Suprapubic skin (tissue), 4 donors: ENCODE measurements at regions not wholly inside any gene's neighbourhood (a gene's known extent, or its start where the extent isn't known, plus 50 kb on each side); places are given as distances from the start of the nearest gene placed in this dataset.

ENCODE experiments used
- DNase-seq, 2 donors: peaks; one replicate each; pipeline ENCODE4 v3.0.0-alpha.2; 2019; ENCODE audit warnings: low spot score in 2 of 2
- H3K27ac ChIP-seq: fragments of 200-600 bp; sonication (generic); one replicate; pipeline ENCODE4 v1.5.1; 2019
- H3K27me3 ChIP-seq: fragments of 200-600 bp; sonication (generic); one replicate; pipeline ENCODE4 v1.5.1; 2019
- H3K36me3 ChIP-seq: fragments of 200-600 bp; sonication (generic); one replicate; pipeline ENCODE4 v1.5.1; 2019
- H3K4me1 ChIP-seq: fragments of 200-600 bp; sonication (generic); one replicate; pipeline ENCODE4 v1.5.1; 2019
- H3K4me3 ChIP-seq: fragments of 200-600 bp; sonication (generic); one replicate; pipeline ENCODE4 v1.5.1; 2019; ENCODE audit warnings: mild to moderate bottlenecking
- H3K9me3 ChIP-seq: fragments of 200-600 bp; sonication (generic); one replicate; pipeline ENCODE4 v1.5.1; 2019
- EP300 ChIP-seq: sonication (generic); formaldehyde crosslinking; IDR thresholded peaks from one replicate; pipeline ENCODE4 v1.6.1; 2017; ENCODE audit warnings: antibody characterized with exemption
- POLR2A ChIP-seq, 2 donors: fragments of 450-650 bp; IDR thresholded peaks; one replicate each; pipeline ENCODE4 v1.6.1; 2017; ENCODE audit warnings: antibody characterized with exemption in 2 of 2, mild to moderate bottlenecking in 2 of 2, moderate library complexity in 2 of 2
- POLR2AphosphoS5 ChIP-seq, 3 donors: sonication (generic); formaldehyde crosslinking; IDR thresholded peaks; one replicate each; pipeline ENCODE4 v1.6.1; 2017; ENCODE audit warnings: antibody characterized with exemption in 3 of 3
- WGBS: methylation state at CpG from one replicate; pipeline ENCODE4 v1.1.5; 2018; 5-methylcytosine and 5-hydroxymethylcytosine counted together
- TF ChIP-seq, protein P1 (sequence below), 2 donors: fragments of 200-600 bp in 1 of 2; fragments of 450-650 bp in 1 of 2; sonication (generic) in 1 of 2; IDR thresholded peaks; one replicate each; pipeline ENCODE4 v1.5.1; 2016 to 2019; ENCODE audit warnings: antibody characterized with exemption in 2 of 2, mild to moderate bottlenecking in 1 of 2, moderate library complexity in 1 of 2

DNA sequence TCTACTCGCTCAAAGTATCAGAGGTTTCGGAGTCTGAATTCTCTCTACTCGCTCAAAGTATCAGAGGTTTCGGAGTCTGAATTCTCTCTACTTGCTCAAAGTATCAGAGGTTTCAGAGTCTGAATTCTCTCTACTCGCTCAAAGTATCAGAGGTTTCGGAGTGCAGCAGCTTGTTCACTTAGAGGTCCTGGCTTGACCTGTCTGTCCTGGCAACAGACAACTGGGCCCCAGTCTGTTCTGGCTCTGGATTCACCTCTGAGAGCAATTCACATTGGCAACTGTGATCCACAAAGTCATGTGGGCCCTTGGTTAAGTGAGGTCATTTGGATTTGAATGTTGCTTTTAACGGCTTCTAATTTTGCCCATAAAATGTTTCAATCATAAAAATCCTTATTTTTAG lies 63.9 kb upstream of the ST8SIA6 start:
- no peaks in the 10 kb centered on the region for H3K27me3 ChIP-seq
- H3K36me3 ChIP-seq = no peaks in the 10 kb centered on the region
- H3K27ac ChIP-seq = no peak overlapping the region
- 95% methylated on average over 7 of the region's 7 CpGs for WGBS
- no peak for DNase-seq
- H3K4me3 ChIP-seq = no peak overlapping the region
- H3K4me1 ChIP-seq = no peaks in the 10 kb centered on the region
- H3K9me3 ChIP-seq = no peaks in the 10 kb centered on the region
- TF ChIP-seq POLR2AphosphoS5 (IDR thresholded peaks at IDR 0.05) (no peak), EP300 (no peak), POLR2A (IDR thresholded peaks at IDR 0.05) (no peak)
- TF ChIP-seq, protein P1, sequence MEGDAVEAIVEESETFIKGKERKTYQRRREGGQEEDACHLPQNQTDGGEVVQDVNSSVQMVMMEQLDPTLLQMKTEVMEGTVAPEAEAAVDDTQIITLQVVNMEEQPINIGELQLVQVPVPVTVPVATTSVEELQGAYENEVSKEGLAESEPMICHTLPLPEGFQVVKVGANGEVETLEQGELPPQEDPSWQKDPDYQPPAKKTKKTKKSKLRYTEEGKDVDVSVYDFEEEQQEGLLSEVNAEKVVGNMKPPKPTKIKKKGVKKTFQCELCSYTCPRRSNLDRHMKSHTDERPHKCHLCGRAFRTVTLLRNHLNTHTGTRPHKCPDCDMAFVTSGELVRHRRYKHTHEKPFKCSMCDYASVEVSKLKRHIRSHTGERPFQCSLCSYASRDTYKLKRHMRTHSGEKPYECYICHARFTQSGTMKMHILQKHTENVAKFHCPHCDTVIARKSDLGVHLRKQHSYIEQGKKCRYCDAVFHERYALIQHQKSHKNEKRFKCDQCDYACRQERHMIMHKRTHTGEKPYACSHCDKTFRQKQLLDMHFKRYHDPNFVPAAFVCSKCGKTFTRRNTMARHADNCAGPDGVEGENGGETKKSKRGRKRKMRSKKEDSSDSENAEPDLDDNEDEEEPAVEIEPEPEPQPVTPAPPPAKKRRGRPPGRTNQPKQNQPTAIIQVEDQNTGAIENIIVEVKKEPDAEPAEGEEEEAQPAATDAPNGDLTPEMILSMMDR (IDR thresholded peaks at IDR 0.05) = no peak

DNA sequence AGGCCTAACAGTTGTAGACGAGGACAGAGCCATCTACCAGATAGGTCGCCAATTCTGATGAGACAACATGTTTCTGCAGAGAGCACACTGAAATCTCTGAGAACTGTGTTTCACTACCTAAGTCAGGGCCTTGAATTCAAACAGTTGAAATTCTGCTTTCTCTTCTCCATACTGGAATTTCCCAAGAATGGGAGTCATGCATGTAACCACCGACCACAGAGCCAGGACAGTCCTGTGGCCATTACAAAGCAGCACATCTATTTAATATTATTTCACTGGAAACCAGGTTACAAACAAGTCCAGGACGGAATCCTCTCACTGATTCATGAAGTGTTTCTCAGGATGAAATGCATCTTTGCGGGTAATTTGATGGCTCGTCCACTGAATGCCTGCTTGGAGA lies 62.0 kb upstream of the ST8SIA6 start:
- WGBS = 90% methylated on average over 6 of the region's 6 CpGs

DNA sequence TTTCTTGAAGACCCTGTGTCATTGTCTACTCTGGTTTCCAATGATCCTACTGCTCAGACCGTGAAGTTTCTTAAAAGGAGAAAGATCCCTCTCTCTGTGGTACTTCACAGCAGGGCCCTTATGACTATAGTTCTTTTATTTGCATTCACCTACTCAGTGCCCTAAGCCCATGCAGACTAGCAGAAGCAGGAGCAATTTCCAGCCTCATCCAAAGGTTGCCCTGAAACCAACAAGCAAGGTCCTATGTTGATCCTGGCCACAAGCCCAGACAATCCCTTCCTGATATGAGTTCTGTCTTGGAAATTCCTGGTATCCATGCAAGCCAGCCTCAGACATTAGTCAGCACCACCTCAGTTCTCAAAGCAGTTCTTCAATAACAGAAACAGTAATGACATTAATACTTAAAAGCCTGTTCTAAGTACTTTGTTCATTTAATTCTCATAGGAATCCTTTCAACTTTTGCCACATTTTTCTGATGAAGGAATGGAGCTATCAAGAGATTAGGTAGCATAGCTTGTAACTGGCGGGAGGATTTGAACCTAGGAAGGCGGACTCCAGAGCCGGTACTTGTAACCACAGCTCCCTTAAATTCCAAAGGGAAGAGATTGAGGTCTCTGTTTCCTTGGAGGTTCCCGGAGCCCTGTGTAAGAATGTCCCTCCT lies 58.1 kb upstream of the ST8SIA6 start:
- no peak for TF ChIP-seq EP300
- TF ChIP-seq POLR2AphosphoS5 (IDR thresholded peaks at IDR 0.05) = no peak
- TF ChIP-seq, protein P1 (IDR thresholded peaks at IDR 0.05) = no peak
- no peak for TF ChIP-seq POLR2A (IDR thresholded peaks at IDR 0.05)
- DNase-seq = no peak
- 72% methylated on average over 5 of the region's 5 CpGs for WGBS

More for the DNA sequence above, 62.0 kb upstream of the ST8SIA6 start:
- no peaks in the 10 kb centered on the region for H3K9me3 ChIP-seq
- no peak for DNase-seq
- no peak for TF ChIP-seq POLR2A (IDR thresholded peaks at IDR 0.05)
- no peak for TF ChIP-seq EP300
- TF ChIP-seq POLR2AphosphoS5 (IDR thresholded peaks at IDR 0.05) = no peak
- TF ChIP-seq, protein P1 (IDR thresholded peaks at IDR 0.05) = no peak
- H3K4me3 ChIP-seq = no peak overlapping the region
- H3K4me1 ChIP-seq = no peaks in the 10 kb centered on the region
- no peaks in the 10 kb centered on the region for H3K36me3 ChIP-seq
- no peak overlapping the region for H3K27ac ChIP-seq
- H3K27me3 ChIP-seq = no peaks in the 10 kb centered on the region

DNA sequence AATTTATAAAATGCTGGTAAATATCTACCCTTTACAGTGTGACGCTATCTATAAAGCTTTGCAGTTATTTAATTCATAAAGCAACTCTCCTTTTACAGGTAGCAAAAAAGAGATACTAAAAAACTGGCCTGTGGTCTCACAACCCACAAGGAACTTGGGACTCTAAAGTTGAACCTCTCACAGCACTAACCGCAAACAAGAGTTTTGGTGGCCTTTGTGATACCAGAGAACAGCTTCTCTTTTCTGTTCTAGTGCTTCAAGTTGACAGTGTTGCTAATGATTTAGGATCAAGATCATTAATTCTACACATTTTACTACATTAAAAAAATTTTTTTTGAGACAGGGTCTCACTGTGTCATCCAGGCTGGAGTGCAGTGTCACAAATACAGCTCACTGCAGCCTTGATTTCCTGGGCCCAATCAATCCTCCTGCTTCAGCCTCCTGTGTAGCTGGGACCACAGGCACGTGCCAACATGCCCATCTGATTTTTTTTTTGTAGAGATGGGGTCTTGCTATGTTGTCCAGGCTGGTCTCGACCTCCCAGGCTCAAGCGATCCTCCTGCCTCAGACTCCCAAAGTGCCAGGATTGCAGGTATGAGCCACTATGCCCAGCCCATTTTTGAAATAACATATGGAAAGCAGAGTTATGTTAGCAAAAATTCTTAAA lies 56.0 kb upstream of the ST8SIA6 start:
- Histone ChIP-seq H3K27me3 (no peaks in the 10 kb centered on the region), H3K36me3 (no peaks in the 10 kb centered on the region), H3K4me1 (no peaks in the 10 kb centered on the region), H3K4me3 (no peak overlapping the region), H3K9me3 (no peaks in the 10 kb centered on the region), H3K27ac (peak overlapping the region; percentile 29)
- WGBS = 85% methylated on average over 5 of the region's 5 CpGs
- DNase-seq = no peak
- TF ChIP-seq POLR2AphosphoS5 (IDR thresholded peaks at IDR 0.05) = no peak
- TF ChIP-seq, protein P1 (IDR thresholded peaks at IDR 0.05) = no peak
- TF ChIP-seq POLR2A (IDR thresholded peaks at IDR 0.05) = no peak
- TF ChIP-seq EP300 = no peak

More for the DNA sequence above, 58.1 kb upstream of the ST8SIA6 start:
- Histone ChIP-seq H3K4me3 (no peak overlapping the region), H3K27me3 (no peaks in the 10 kb centered on the region), H3K27ac (no peak overlapping the region), H3K36me3 (no peaks in the 10 kb centered on the region), H3K4me1 (no peaks in the 10 kb centered on the region), H3K9me3 (no peaks in the 10 kb centered on the region)

DNA sequence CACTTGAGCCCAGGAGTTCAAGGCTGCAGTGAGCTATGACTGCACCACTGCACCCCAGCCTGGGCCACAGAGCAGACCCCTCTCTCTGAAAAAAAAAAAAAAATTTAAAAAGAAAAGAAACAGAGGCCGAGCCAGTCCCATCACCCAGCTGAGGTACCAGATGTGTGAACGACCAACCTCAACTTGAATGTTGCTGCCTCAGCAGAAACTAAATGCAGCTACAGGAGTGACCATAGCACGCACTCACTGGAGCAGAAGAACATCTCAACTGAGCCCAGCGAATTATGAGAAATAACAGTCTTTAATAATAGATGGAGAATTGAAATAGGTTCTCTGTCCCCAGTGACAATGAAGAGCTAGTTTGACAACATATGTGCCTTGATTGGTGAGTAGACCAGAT lies 53.1 kb upstream of the ST8SIA6 start:
- Histone ChIP-seq H3K4me3 (no peak overlapping the region), H3K27me3 (no peaks in the 10 kb centered on the region), H3K4me1 (no peaks in the 10 kb centered on the region), H3K36me3 (no peaks in the 10 kb centered on the region), H3K9me3 (no peaks in the 10 kb centered on the region), H3K27ac (no peak overlapping the region)
- no peak for DNase-seq
- no peak for TF ChIP-seq POLR2A (IDR thresholded peaks at IDR 0.05)
- no peak for TF ChIP-seq POLR2AphosphoS5 (IDR thresholded peaks at IDR 0.05)
- TF ChIP-seq, protein P1 (IDR thresholded peaks at IDR 0.05) = no peak
- no peak for TF ChIP-seq EP300
- WGBS = 80% methylated on average over 4 of the region's 4 CpGs
